ENCODE measurements at regions not wholly inside any gene's neighbourhood (a gene's known extent, or its start where the extent isn't known, plus 50 kb on each side); places are given as distances from the start of the nearest gene placed in this dataset.

DNA sequence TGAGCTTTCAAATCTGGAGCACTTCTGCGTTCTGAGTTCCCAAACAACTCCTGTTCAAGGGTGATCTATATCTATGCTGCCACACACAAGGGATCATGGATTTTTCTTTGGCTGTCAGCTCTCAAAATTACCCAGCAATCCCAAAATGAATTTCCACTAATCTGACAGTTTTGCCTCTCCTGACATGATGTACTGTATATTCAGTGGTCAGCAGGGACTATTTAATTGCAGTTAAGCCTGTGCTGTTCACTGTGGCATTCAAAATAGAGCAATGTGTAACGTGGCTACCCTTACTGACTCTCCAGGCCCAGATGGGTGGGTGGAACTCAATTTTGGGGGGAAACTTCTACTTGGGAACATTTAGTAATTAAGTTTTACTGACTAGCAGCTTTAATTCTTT is 283.8 kb upstream of the TSHZ2 start:
- TF ChIP-seq CEBPB (IDR thresholded peaks at IDR 0.05) (no peak), TAF1 (IDR thresholded peaks at IDR 0.05; ENCODE audit: low read depth) (no peak), TEAD4 (IDR thresholded peaks at IDR 0.05) (no peak), EP300 (IDR thresholded peaks at IDR 0.05; ENCODE audit: borderline replicate concordance) (no peak), ZBTB7A (IDR thresholded peaks at IDR 0.05; ENCODE audit: low read depth) (no peak), CREB1 (IDR thresholded peaks at IDR 0.05; ENCODE audit: low read depth) (no peak)
- TF ChIP-seq, protein P1, sequence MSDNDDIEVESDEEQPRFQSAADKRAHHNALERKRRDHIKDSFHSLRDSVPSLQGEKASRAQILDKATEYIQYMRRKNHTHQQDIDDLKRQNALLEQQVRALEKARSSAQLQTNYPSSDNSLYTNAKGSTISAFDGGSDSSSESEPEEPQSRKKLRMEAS (IDR thresholded peaks at IDR 0.05) = no peak
- TF ChIP-seq, protein P2, sequence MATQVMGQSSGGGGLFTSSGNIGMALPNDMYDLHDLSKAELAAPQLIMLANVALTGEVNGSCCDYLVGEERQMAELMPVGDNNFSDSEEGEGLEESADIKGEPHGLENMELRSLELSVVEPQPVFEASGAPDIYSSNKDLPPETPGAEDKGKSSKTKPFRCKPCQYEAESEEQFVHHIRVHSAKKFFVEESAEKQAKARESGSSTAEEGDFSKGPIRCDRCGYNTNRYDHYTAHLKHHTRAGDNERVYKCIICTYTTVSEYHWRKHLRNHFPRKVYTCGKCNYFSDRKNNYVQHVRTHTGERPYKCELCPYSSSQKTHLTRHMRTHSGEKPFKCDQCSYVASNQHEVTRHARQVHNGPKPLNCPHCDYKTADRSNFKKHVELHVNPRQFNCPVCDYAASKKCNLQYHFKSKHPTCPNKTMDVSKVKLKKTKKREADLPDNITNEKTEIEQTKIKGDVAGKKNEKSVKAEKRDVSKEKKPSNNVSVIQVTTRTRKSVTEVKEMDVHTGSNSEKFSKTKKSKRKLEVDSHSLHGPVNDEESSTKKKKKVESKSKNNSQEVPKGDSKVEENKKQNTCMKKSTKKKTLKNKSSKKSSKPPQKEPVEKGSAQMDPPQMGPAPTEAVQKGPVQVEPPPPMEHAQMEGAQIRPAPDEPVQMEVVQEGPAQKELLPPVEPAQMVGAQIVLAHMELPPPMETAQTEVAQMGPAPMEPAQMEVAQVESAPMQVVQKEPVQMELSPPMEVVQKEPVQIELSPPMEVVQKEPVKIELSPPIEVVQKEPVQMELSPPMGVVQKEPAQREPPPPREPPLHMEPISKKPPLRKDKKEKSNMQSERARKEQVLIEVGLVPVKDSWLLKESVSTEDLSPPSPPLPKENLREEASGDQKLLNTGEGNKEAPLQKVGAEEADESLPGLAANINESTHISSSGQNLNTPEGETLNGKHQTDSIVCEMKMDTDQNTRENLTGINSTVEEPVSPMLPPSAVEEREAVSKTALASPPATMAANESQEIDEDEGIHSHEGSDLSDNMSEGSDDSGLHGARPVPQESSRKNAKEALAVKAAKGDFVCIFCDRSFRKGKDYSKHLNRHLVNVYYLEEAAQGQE (IDR thresholded peaks at IDR 0.05; ENCODE audit: low read depth) = no peak
- TF ChIP-seq, protein P3, sequence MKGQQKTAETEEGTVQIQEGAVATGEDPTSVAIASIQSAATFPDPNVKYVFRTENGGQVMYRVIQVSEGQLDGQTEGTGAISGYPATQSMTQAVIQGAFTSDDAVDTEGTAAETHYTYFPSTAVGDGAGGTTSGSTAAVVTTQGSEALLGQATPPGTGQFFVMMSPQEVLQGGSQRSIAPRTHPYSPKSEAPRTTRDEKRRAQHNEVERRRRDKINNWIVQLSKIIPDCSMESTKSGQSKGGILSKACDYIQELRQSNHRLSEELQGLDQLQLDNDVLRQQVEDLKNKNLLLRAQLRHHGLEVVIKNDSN (IDR thresholded peaks at IDR 0.05) = no peak
